Activated gamma-delta T cell treated with Interleukin-2 at 50 U/mL for 16 hours (primary cell): ENCODE measurements at regions not wholly inside any gene's neighbourhood (a gene's known extent, or its start where the extent isn't known, plus 50 kb on each side); places are given as distances from the start of the nearest gene placed in this dataset.

Experiments used
- DNase-seq: peaks from one replicate; pipeline ENCODE4 v3.0.0-alpha.2; 2020

GRCh38 chr10:29098423-29098822 lies 190.4 kb upstream of the LYZL1 start:
- no peak for DNase-seq

- no peak for DNase-seq
Measured at GRCh38 chr10:29099001-29099400, 189.9 kb upstream of the LYZL1 start.

- DNase-seq = no peak
Measured at GRCh38 chr10:29099415-29099814, 189.5 kb upstream of the LYZL1 start.

GRCh38 chr10:29100505-29100904 lies 188.4 kb upstream of the LYZL1 start:
- DNase-seq = no peak

GRCh38 chr10:29102233-29102632 lies 186.6 kb upstream of the LYZL1 start:
- DNase-seq = no peak

- no peak for DNase-seq
Measured at GRCh38 chr10:29102636-29103035, 186.2 kb upstream of the LYZL1 start.

GRCh38 chr10:29104661-29105399 lies 184.0 kb upstream of the LYZL1 start:
- DNase-seq = no peak

GRCh38 chr10:29105516-29106215 lies 183.2 kb upstream of the LYZL1 start:
- DNase-seq = no peak

GRCh38 chr10:29106287-29106686 lies 182.6 kb upstream of the LYZL1 start:
- DNase-seq = no peak

GRCh38 chr10:29107866-29108498 lies 180.9 kb upstream of the LYZL1 start:
- no peak for DNase-seq

- DNase-seq = no peak
Measured at GRCh38 chr10:29109707-29110571, 178.9 kb upstream of the LYZL1 start.

GRCh38 chr10:29112827-29113615 lies 175.8 kb upstream of the LYZL1 start:
- no peak for DNase-seq

- DNase-seq = no peak
Measured at GRCh38 chr10:29113616-29113945, 175.3 kb upstream of the LYZL1 start.

- DNase-seq = no peak
Measured at GRCh38 chr10:29114141-29114540, 174.7 kb upstream of the LYZL1 start.

- no peak for DNase-seq
Measured at GRCh38 chr10:29117781-29118180, 171.1 kb upstream of the LYZL1 start.

- DNase-seq = no peak
Measured at GRCh38 chr10:29119374-29119773, 169.5 kb upstream of the LYZL1 start.

- no peak for DNase-seq
Measured at GRCh38 chr10:29120216-29120615, 168.7 kb upstream of the LYZL1 start.

- DNase-seq = no peak
Measured at GRCh38 chr10:29124864-29125263, 164.0 kb upstream of the LYZL1 start.

GRCh38 chr10:29127037-29127700 lies 161.7 kb upstream of the LYZL1 start:
- DNase-seq = no peak

- DNase-seq = no peak
Measured at GRCh38 chr10:29127731-29128130, 161.1 kb upstream of the LYZL1 start.

- no peak for DNase-seq
Measured at GRCh38 chr10:29130190-29130673, 158.6 kb upstream of the LYZL1 start.
